ENCODE measurements at regions not wholly inside any gene's neighbourhood (a gene's known extent, or its start where the extent isn't known, plus 50 kb on each side); places are given as distances from the start of the nearest gene placed in this dataset.
"Not testable (repeated sequence)": the region's sequence is repeated elsewhere in the genome, so short reads cannot be mapped to it uniquely, and the experiment has no call there.

DNA sequence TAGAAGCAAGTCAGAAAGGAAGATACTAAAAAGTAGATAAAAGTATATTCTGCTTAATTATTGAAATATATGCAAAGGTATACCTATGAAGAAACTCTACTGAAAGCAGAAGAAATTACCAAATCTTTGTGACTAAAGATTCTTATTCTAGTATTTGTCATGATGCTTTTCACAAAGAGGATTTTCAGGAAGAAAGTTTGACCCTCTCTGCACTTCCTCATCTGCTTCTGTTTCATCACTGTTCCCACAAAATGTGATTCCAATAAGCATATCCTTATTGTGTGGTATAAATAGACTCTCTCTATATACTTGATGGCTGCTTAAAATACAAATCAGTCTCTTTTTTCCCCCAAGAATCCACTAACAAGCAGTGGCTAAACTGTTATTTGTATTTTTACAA lies 2139.6 kb upstream of the ACO1 start:
- no peak for FAIRE-seq

DNA sequence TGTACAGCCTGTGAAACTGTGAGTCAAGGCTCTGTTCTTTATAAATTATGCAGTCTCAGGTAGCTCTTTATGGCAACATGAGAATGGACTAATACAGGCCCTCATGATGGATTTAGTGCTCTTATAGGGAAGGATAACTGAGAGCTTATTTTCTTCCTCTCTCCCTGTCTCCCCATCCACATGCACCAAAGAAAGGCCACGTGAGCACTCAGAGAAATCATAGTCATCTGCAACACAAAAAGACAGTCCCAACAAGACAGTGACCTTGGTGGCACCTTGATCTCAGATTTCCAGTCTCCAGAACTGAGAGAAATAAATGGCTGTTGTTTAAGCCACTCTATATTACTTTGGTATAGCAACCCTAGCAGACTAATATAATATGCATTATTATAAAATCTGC lies 2133.6 kb upstream of the ACO1 start:
- no peak for FAIRE-seq

GRCh38 chr9:30258094-30258493 lies 2126.3 kb upstream of the ACO1 start:
- FAIRE-seq: no peak

DNA sequence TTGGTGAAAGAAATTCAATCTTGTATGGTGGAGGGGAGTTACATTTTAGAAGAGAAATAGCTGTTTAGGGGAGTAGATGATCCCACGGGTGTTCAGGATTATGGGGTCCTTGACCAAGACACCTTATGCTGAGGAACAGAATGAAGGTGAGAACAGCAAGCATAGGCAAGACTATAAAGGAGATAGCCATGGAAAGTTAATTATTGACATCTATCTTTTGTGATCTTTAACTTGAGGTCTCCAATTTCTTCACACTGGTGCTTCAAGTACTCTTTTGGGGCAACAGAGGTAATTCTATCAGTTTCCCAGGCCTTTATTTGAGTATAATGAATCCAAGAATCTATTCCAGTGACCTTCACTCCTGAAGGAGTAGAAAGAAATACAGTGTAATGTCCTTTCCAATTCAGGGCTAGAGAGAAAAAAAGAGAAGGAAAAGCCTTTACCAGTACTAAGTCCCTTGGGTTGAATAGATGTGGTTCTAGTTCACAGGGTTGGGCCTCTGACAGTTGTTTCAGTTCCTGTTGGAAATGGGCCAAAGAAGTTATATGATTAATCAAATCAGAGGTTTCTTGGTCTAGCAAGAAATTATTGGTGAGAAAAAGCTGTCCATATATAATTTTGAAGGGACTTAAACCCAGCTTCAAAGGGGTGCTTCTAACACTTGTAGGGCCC lies 2104.1 kb upstream of the ACO1 start:
- no peak for FAIRE-seq

DNA sequence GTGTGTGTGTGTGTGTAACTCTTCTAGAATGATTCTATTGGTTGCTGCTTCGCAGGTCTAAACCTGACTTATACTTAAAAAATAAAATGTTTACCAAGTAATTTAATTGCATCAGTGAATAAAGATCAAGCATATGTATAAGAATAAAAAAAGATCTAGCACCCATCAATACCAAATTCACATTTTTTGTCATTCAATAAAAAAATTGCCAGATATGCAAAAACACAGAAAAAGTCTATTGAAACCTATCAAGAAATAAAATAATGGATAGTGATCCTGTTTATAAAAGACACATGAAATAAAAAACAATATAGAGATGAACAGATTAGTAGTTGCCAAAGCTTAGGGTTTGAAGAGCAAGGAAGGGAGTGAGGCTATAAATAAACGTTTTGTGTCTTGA lies 2095.0 kb upstream of the ACO1 start:
- FAIRE-seq: no peak

DNA sequence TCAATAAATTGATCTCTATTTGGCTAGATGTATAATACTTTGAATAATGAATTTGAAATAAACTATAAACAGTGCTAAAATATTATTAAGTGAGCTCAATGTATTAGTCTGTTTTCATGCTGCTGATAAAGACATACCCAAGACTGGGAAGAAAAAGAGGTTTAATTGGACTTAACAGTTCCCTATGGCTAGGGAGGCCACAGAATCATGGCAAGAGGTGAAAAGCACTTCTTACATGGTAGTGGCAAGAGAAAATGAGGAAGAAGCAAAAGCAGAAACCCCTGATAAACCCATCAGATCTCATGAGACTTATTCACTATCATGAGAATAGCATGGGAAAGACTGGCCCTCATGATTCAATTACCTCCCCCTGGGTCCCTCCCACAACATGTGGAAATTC lies 2092.4 kb upstream of the ACO1 start:
- not testable (repeated sequence) for FAIRE-seq

- FAIRE-seq: no peak
Measured at GRCh38 chr9:30293231-30293630, 2091.2 kb upstream of the ACO1 start.

DNA sequence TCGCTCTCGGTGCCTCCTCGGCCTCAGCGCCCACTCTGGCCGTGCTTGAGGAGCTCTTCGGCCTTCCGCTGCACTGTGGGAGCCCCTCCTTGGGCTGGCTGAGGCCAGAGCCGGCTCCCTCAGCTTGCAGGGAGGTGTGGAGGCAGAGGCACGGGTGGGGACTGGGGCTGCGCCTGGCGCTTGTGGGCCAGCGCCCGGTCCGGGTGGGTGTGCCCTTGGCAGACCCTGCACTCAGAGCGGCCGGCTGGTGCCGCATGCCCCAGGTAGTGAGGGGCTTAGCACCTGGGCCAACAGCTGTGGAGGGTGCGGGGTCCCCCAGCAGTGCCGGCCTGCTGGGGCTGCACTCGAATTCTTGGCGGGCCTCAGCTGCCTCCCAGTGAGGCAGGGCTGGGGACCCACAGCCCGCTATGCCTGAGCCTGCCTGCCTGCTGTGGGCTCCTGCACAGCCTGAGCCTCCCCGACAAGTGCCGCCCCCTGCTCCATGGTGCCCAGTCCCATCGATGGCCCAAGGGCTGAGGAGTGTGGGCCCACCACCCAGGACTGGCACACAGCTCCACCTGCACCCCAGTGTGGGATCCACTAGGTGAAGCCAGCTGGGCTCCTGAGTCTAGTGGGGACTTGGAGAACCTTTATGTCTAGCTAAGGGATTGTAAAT lies 2085.2 kb upstream of the ACO1 start:
- no peak for FAIRE-seq

GRCh38 chr9:30301271-30301963 lies 2083.0 kb upstream of the ACO1 start:
- FAIRE-seq: no peak

DNA sequence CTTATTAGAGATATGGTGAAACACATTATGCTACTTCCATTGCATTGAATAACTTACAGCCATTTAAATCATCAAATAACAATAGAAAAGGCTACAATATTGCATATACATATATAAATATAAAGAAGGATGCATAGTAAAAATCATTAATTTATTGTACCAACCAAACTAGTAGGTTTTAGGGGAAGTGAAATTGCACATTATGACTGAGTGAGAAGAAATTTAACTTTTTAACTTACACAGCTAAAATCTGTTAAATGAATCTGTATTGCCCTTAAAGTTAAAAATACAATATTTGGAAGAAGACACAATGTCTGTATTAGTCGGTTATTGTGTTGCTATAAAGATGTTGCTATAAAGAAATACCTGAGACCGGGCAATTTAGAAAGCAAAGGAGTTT lies 2073.7 kb upstream of the ACO1 start:
- FAIRE-seq: no peak

GRCh38 chr9:30329431-30329830 lies 2055.0 kb upstream of the ACO1 start:
- FAIRE-seq: no peak

DNA sequence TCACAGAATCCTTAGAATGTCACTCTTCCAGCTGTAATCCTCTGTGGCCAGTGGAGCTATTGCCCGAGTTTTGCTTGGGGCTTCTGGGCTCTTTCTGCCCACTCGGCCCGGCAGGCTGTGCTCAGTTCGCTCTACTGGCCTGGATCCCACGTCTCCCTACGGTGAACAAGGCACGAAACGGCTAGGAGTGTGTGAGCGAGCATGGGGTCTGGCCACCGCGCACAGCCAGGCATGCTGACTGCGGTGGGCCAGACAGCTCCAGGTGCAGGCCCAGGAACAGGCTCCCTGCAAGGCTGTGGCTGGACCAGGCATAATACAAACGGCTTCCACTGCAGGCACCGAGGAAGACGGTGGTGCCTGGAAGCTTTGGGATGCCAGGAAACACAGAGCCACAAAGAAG lies 2035.5 kb upstream of the ACO1 start:
- FAIRE-seq: no peak

- FAIRE-seq: no peak
Measured at GRCh38 chr9:30349526-30350513, 2034.6 kb upstream of the ACO1 start.

DNA sequence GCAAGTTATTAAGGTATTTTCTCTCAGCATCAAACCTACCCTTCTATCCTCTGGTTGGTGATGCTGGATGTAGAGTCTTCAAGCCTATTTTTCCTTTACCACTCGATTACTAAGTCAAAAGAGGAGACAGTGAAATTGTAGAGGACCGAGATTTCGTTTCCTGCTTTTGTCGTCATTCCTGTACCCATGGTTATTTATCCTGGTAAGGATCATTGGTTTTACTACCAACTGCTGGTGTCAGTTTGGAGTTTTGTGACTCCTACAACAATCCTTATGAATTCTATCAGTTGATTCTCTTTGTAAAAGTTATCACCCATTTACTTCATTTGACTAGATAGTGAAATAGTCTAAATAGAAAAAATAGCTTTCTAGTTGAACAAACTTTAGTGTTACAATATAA lies 2028.2 kb upstream of the ACO1 start:
- FAIRE-seq: no peak

GRCh38 chr9:30362373-30362772 lies 2022.1 kb upstream of the ACO1 start:
- FAIRE-seq: no peak

DNA sequence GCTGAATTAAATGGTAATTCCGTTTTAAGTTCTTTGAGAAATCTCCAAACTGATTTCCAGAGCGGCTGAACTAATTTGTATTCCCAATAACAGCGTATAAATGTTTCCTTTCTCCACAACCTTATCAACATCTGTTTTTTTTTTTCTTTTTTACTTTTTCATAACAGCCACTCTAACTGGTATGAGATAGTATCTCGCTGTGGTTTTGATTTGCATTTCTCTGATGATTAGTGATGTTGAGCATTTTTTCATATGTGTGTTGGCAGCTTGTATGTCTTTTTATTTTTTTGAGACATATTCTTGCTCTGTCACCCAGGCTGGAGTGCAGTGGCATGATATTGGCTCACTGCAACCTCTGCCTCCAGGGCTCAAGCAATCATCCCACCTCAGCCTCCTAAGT lies 2018.3 kb upstream of the ACO1 start:
- FAIRE-seq: not testable (repeated sequence)

- no peak for FAIRE-seq
Measured at GRCh38 chr9:30382271-30382670, 2002.2 kb upstream of the ACO1 start.

- FAIRE-seq: no peak
Measured at GRCh38 chr9:30410273-30410672, 1974.2 kb upstream of the ACO1 start.

- FAIRE-seq: no peak
Measured at GRCh38 chr9:30411571-30411970, 1972.9 kb upstream of the ACO1 start.

- FAIRE-seq: no peak
Measured at GRCh38 chr9:30459156-30459555, 1925.3 kb upstream of the ACO1 start.

- FAIRE-seq: no peak
Measured at GRCh38 chr9:30476826-30477225, 1907.6 kb upstream of the ACO1 start.

- no peak for FAIRE-seq
Measured at GRCh38 chr9:30478684-30479083, 1905.8 kb upstream of the ACO1 start.

DNA sequence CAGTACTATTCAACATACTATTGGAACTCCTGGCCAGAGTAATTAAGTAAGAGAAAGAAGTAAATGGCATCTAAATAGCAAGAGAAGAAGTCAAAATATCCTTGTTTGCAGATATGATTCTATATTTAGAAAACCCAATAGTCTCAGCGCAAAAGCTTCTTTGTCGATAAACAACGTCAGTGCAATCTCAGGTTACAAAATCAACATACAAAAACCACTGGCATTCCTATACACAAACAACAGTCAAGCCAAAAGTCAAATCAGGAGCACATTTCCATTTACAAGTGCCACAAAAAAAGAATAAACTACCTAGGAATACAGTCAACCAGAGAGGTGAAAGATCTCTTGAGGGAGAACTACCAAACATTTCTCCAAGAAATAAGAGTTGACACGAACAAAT lies 1901.9 kb upstream of the ACO1 start:
- FAIRE-seq: no peak
